PC-9 (cell line): ENCODE measurements at regions not wholly inside any gene's neighbourhood (a gene's known extent, or its start where the extent isn't known, plus 50 kb on each side); places are given as distances from the start of the nearest gene placed in this dataset.

Source experiments
- EZH2 ChIP-seq: fragments of 200-600 bp; sonication (generic); IDR thresholded peaks from 2 replicates; pipeline ENCODE4 v1.8.0; 2017; ENCODE audit warnings: antibody characterized with exemption, low read depth
- TF ChIP-seq, protein P1 (sequence below): fragments of 200-600 bp; sonication (generic); conservative IDR thresholded peaks from 2 replicates; pipeline ENCODE4 v1.6.1; 2017; ENCODE audit warnings: mixed run types, antibody characterized with exemption, mild to moderate bottlenecking, moderate library complexity

DNA sequence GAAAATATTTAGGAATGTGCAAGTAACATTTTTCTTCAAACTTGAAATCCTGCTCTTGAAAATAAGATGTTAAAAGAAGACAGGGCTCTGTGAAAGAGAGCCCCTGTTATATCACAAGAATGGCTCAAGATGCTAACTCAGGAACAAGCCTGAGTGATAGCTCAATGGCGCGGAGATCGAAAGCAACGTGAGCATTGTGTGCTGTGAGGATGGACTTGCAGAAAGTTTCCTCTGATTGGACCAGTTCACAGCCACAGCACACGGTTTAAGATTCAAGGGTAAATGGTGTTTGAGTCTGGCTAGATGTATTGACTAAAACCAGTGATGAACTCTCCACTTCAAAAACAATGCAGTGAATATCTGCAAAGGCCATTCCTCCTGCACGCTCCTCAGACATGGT is 2387.0 kb downstream of the MAT2B start:
- TF ChIP-seq, protein P1, sequence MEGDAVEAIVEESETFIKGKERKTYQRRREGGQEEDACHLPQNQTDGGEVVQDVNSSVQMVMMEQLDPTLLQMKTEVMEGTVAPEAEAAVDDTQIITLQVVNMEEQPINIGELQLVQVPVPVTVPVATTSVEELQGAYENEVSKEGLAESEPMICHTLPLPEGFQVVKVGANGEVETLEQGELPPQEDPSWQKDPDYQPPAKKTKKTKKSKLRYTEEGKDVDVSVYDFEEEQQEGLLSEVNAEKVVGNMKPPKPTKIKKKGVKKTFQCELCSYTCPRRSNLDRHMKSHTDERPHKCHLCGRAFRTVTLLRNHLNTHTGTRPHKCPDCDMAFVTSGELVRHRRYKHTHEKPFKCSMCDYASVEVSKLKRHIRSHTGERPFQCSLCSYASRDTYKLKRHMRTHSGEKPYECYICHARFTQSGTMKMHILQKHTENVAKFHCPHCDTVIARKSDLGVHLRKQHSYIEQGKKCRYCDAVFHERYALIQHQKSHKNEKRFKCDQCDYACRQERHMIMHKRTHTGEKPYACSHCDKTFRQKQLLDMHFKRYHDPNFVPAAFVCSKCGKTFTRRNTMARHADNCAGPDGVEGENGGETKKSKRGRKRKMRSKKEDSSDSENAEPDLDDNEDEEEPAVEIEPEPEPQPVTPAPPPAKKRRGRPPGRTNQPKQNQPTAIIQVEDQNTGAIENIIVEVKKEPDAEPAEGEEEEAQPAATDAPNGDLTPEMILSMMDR, result no peak
- TF ChIP-seq EZH2, result no peak
